MM.1S (cell line): ENCODE measurements at regions not wholly inside any gene's neighbourhood (a gene's known extent, or its start where the extent isn't known, plus 50 kb on each side); places are given as distances from the start of the nearest gene placed in this dataset.

Source experiments
- DNase-seq: peaks from one replicate; pipeline ENCODE4 v3.0.0-alpha.2; 2015
- H2AFZ ChIP-seq: fragments of 300-600 bp; sonication (generic); 2 replicates; pipeline ENCODE4 v1.6.0; 2016; ENCODE audit warnings: antibody characterized with exemption, low read length
- H3F3A ChIP-seq: fragments of 300-600 bp; sonication (generic); 2 replicates; pipeline ENCODE4 v1.6.1; 2016; ENCODE audit warnings: mild to moderate bottlenecking, antibody characterized with exemption, low read length, moderate library complexity, mixed read lengths; ENCODE audit not compliant: insufficient read depth
- H3K27ac ChIP-seq: fragments of 300-600 bp; sonication (generic); 2 replicates; pipeline ENCODE4 v1.5.1; 2016; ENCODE audit warnings: mild to moderate bottlenecking, low read length
- H3K27me3 ChIP-seq: fragments of 300-600 bp; sonication (generic); replicated peaks from 2 replicates; pipeline ENCODE4 v1.6.0; 2016; ENCODE audit warnings: low read length; ENCODE audit not compliant: insufficient read depth
- H3K36me3 ChIP-seq: fragments of 300-600 bp; sonication (generic); replicated peaks from 2 replicates; pipeline ENCODE4 v1.6.1; 2016; ENCODE audit warnings: mild to moderate bottlenecking, low read length, mixed read lengths; ENCODE audit not compliant: insufficient read depth
- H3K4me1 ChIP-seq: fragments of 300-600 bp; sonication (generic); 2 replicates; pipeline ENCODE4 v1.6.1; 2016; ENCODE audit warnings: low read length, mixed read lengths
- H3K4me2 ChIP-seq: fragments of 300-600 bp; sonication (generic); 2 replicates; pipeline ENCODE4 v1.6.0; 2016; ENCODE audit warnings: low read depth, low read length
- H3K4me3 ChIP-seq: fragments of 300-600 bp; sonication (generic); 2 replicates; pipeline ENCODE4 v1.5.1; 2016; ENCODE audit warnings: low read length, mixed read lengths
- H3K79me2 ChIP-seq: fragments of 300-600 bp; sonication (generic); 2 replicates; pipeline ENCODE4 v1.6.1; 2016; ENCODE audit warnings: mixed run types, low read length, mixed read lengths
- H3K9ac ChIP-seq: fragments of 300-600 bp; sonication (generic); 2 replicates; pipeline ENCODE4 v1.6.1; 2016; ENCODE audit warnings: low read length, mixed read lengths
- H3K9me2 ChIP-seq: fragments of 300-600 bp; sonication (generic); replicated peaks from 2 replicates; pipeline ENCODE4 v1.6.1; 2016; ENCODE audit warnings: mild to moderate bottlenecking, low read length, mixed read lengths; ENCODE audit not compliant: insufficient read depth
- H3K9me3 ChIP-seq: fragments of 300-600 bp; sonication (generic); replicated peaks from 2 replicates; pipeline ENCODE4 v1.6.1; 2016; ENCODE audit warnings: mild to moderate bottlenecking, low read length, mixed read lengths; ENCODE audit not compliant: insufficient read depth
- H4K20me1 ChIP-seq: fragments of 300-600 bp; sonication (generic); 2 replicates; pipeline ENCODE4 v1.6.1; 2016; ENCODE audit warnings: mild to moderate bottlenecking, low read length, moderate library complexity, mixed read lengths; ENCODE audit not compliant: insufficient read depth
- CTCF ChIP-seq: fragments of 300-600 bp; sonication (generic); IDR thresholded peaks from 2 replicates; pipeline ENCODE4 v1.5.1; 2016; ENCODE audit warnings: antibody characterized with exemption, low read length, mixed read lengths
- EZH2 ChIP-seq: fragments of 300-600 bp; sonication (generic); optimal IDR thresholded peaks from 2 replicates; pipeline ENCODE3; 2017; ENCODE audit warnings: low read depth, mild to moderate bottlenecking, antibody characterized with exemption, low read length, mixed read lengths
- EZH2phosphoT487 ChIP-seq: fragments of 300-600 bp; sonication (generic); IDR thresholded peaks from 2 replicates; pipeline ENCODE4 v1.6.1; 2018; ENCODE audit warnings: antibody characterized with exemption, low read length

- Histone ChIP-seq H3K36me3 (no peaks in the 10 kb centered on the region), H3K4me3 (no peak overlapping the region), H3F3A (no peaks in the 10 kb centered on the region), H4K20me1 (no peaks in the 10 kb centered on the region), H3K27me3 (no peaks in the 10 kb centered on the region), H3K9me2 (no peaks in the 10 kb centered on the region), H3K4me1 (no peaks in the 10 kb centered on the region), H3K79me2 (no peaks in the 10 kb centered on the region), H3K27ac (no peak overlapping the region), H3K9ac (no peak overlapping the region), H2AFZ (no peak overlapping the region), H3K4me2 (no peak overlapping the region), H3K9me3 (no peaks in the 10 kb centered on the region)
- DNase-seq = no peak
- TF ChIP-seq EZH2 (no peak), CTCF (no peak), EZH2phosphoT487 (no peak)
Observed at GRCh38 chr2:224198436-224198835, 159.3 kb upstream of the SERPINE2 start.

DNA sequence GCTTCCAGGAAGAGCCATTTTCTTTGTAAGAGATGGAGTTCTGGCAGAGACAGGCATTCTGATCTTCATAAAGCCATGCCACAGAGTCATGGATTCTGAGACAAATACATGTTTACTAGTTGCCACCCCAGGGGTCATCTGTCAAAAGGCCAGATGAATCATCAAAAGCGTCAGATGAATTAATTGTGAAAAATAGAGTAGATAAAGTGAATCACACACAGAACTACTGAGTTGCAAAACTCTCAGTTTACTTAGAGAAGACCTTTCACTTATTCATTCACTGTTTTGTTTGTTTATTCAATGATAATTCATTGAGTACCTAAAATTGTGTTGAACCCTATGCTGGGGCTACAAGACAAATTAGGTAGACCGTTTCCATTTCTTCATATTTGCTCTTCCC is 157.7 kb upstream of the SERPINE2 start:
- Histone ChIP-seq H3K27me3 (no peaks in the 10 kb centered on the region), H2AFZ (no peak overlapping the region), H3K4me1 (no peaks in the 10 kb centered on the region), H3K9me2 (no peaks in the 10 kb centered on the region), H3F3A (no peaks in the 10 kb centered on the region), H3K4me2 (no peak overlapping the region), H3K9me3 (no peaks in the 10 kb centered on the region), H3K36me3 (no peaks in the 10 kb centered on the region), H3K27ac (no peak overlapping the region), H3K79me2 (no peaks in the 10 kb centered on the region), H3K9ac (no peak overlapping the region), H4K20me1 (no peaks in the 10 kb centered on the region), H3K4me3 (no peak overlapping the region)
- DNase-seq = no peak
- TF ChIP-seq EZH2phosphoT487 (no peak), EZH2 (no peak), CTCF (no peak)

DNA sequence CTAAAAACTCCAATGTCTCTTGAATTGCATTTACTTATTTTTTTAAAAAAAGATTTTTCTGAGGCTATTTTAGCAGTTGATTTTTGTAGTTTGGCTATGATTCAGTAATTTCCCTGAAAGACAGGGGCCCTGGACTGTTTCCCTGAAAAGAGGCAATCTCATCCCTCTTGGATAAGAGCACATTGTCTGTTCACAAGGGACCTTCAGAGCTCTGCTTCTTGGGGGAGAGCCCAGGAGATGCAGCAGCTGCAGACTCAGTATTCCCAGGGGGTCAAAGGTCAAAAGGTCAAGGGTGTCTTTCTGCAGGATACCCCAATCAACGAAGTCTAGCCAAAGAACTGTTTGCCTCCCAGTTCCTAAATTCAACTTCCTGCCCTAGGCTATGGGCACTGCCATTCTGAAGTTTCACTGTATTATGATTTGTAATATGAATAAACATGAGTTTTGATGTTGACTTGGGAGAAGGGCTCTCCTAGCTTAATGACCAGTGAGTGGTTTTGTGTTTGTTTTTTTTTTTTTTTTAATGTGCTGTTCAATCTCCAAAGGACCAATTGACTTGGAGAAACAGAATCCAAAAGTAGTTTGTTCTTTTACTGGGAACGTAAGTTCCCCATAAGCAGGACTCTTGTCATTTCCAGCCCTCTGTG is 157.0 kb upstream of the SERPINE2 start:
- Histone ChIP-seq H3K9ac (no peak overlapping the region), H3K4me3 (no peak overlapping the region), H3K36me3 (no peaks in the 10 kb centered on the region), H3F3A (no peaks in the 10 kb centered on the region), H4K20me1 (no peaks in the 10 kb centered on the region), H3K9me2 (no peaks in the 10 kb centered on the region), H3K27ac (no peak overlapping the region), H3K27me3 (no peaks in the 10 kb centered on the region), H3K4me1 (no peaks in the 10 kb centered on the region), H3K4me2 (no peak overlapping the region), H3K9me3 (no peaks in the 10 kb centered on the region), H3K79me2 (no peaks in the 10 kb centered on the region), H2AFZ (no peak overlapping the region)
- DNase-seq = no peak
- TF ChIP-seq CTCF (no peak), EZH2 (no peak), EZH2phosphoT487 (no peak)
